ENCODE measurements at regions not wholly inside any gene's neighbourhood (a gene's known extent, or its start where the extent isn't known, plus 50 kb on each side); places are given as distances from the start of the nearest gene placed in this dataset.
"Not testable (repeated sequence)": the region's sequence is repeated elsewhere in the genome, so short reads cannot be mapped to it uniquely, and the experiment has no call there.

GRCh38 chr21:9656455-9656854 is 864.9 kb upstream of the TPTE start:
- H3K9me3 Mint-ChIP-seq; H3K36me3 Mint-ChIP-seq (ENCODE audit: insufficient read depth); H3K4me1 Mint-ChIP-seq (ENCODE audit: low read depth in 2 of 2); H3K4me3 Mint-ChIP-seq; H3K27me3 Mint-ChIP-seq; ATAC-seq (replicated peaks); DNase-seq; H3K27ac Mint-ChIP-seq: not testable (repeated sequence)

GRCh38 chr21:9657779-9658178 is 863.6 kb upstream of the TPTE start:
- H3K27me3 Mint-ChIP-seq; H3K4me3 Mint-ChIP-seq; ATAC-seq (replicated peaks); H3K36me3 Mint-ChIP-seq (ENCODE audit: insufficient read depth); DNase-seq; H3K9me3 Mint-ChIP-seq; H3K27ac Mint-ChIP-seq; H3K4me1 Mint-ChIP-seq (ENCODE audit: low read depth in 2 of 2): not testable (repeated sequence)

GRCh38 chr21:9659877-9660276 is 861.5 kb upstream of the TPTE start:
- not testable (repeated sequence) for H3K4me3 Mint-ChIP-seq; H3K4me1 Mint-ChIP-seq (ENCODE audit: low read depth in 2 of 2); H3K27ac Mint-ChIP-seq; DNase-seq; ATAC-seq (replicated peaks); H3K9me3 Mint-ChIP-seq; H3K36me3 Mint-ChIP-seq (ENCODE audit: insufficient read depth); H3K27me3 Mint-ChIP-seq

- not testable (repeated sequence) for H3K27ac Mint-ChIP-seq; ATAC-seq (replicated peaks); H3K4me3 Mint-ChIP-seq; H3K27me3 Mint-ChIP-seq; H3K4me1 Mint-ChIP-seq (ENCODE audit: low read depth in 2 of 2); DNase-seq; H3K9me3 Mint-ChIP-seq; H3K36me3 Mint-ChIP-seq (ENCODE audit: insufficient read depth)
These were observed 857.3 kb upstream of the TPTE start for GRCh38 chr21:9663914-9664729.

- not testable (repeated sequence) for ATAC-seq (replicated peaks); H3K4me1 Mint-ChIP-seq (ENCODE audit: low read depth in 2 of 2); H3K4me3 Mint-ChIP-seq; DNase-seq; H3K36me3 Mint-ChIP-seq (ENCODE audit: insufficient read depth); H3K9me3 Mint-ChIP-seq; H3K27me3 Mint-ChIP-seq; H3K27ac Mint-ChIP-seq
These were observed 845.6 kb upstream of the TPTE start for GRCh38 chr21:9675811-9676210.

GRCh38 chr21:9679029-9679428 is 842.4 kb upstream of the TPTE start:
- H3K9me3 Mint-ChIP-seq; H3K27me3 Mint-ChIP-seq; DNase-seq; H3K27ac Mint-ChIP-seq; H3K4me1 Mint-ChIP-seq (ENCODE audit: low read depth in 2 of 2); H3K36me3 Mint-ChIP-seq (ENCODE audit: insufficient read depth); H3K4me3 Mint-ChIP-seq; ATAC-seq (replicated peaks): not testable (repeated sequence)

- not testable (repeated sequence) for ATAC-seq (replicated peaks); H3K9me3 Mint-ChIP-seq; H3K4me3 Mint-ChIP-seq; H3K27ac Mint-ChIP-seq; H3K27me3 Mint-ChIP-seq; H3K36me3 Mint-ChIP-seq (ENCODE audit: insufficient read depth); H3K4me1 Mint-ChIP-seq (ENCODE audit: low read depth in 2 of 2); DNase-seq
These were observed 832.4 kb upstream of the TPTE start for GRCh38 chr21:9688945-9689344.

- not testable (repeated sequence) for H3K36me3 Mint-ChIP-seq (ENCODE audit: insufficient read depth); H3K9me3 Mint-ChIP-seq; H3K27me3 Mint-ChIP-seq
These were observed 830.4 kb upstream of the TPTE start for GRCh38 chr21:9690981-9691380.

GRCh38 chr21:9695759-9696158 is 825.6 kb upstream of the TPTE start:
- H3K4me1 Mint-ChIP-seq (ENCODE audit: low read depth in 2 of 2); H3K36me3 Mint-ChIP-seq (ENCODE audit: insufficient read depth); H3K27ac Mint-ChIP-seq; H3K4me3 Mint-ChIP-seq; H3K9me3 Mint-ChIP-seq; ATAC-seq (replicated peaks); H3K27me3 Mint-ChIP-seq; DNase-seq: not testable (repeated sequence)

More at GRCh38 chr21:9690981-9691380, 830.4 kb upstream of the TPTE start:
- DNase-seq; H3K27ac Mint-ChIP-seq; ATAC-seq (replicated peaks); H3K4me3 Mint-ChIP-seq; H3K4me1 Mint-ChIP-seq (ENCODE audit: low read depth in 2 of 2): not testable (repeated sequence)

GRCh38 chr21:9697751-9698150 is 823.6 kb upstream of the TPTE start:
- H3K27ac Mint-ChIP-seq; H3K4me1 Mint-ChIP-seq (ENCODE audit: low read depth in 2 of 2); H3K27me3 Mint-ChIP-seq; H3K36me3 Mint-ChIP-seq (ENCODE audit: insufficient read depth); DNase-seq; ATAC-seq (replicated peaks); H3K4me3 Mint-ChIP-seq; H3K9me3 Mint-ChIP-seq: not testable (repeated sequence)

GRCh38 chr21:9705016-9705415 is 816.4 kb upstream of the TPTE start:
- ATAC-seq (replicated peaks); H3K4me3 Mint-ChIP-seq: not testable (repeated sequence)

GRCh38 chr21:9705455-9705854 is 815.9 kb upstream of the TPTE start:
- not testable (repeated sequence) for H3K9me3 Mint-ChIP-seq; DNase-seq; H3K27me3 Mint-ChIP-seq; H3K4me1 Mint-ChIP-seq (ENCODE audit: low read depth in 2 of 2); H3K4me3 Mint-ChIP-seq; H3K36me3 Mint-ChIP-seq (ENCODE audit: insufficient read depth); H3K27ac Mint-ChIP-seq; ATAC-seq (replicated peaks)

More at GRCh38 chr21:9705016-9705415, 816.4 kb upstream of the TPTE start:
- not testable (repeated sequence) for H3K27me3 Mint-ChIP-seq; H3K27ac Mint-ChIP-seq; H3K9me3 Mint-ChIP-seq; DNase-seq; H3K36me3 Mint-ChIP-seq (ENCODE audit: insufficient read depth); H3K4me1 Mint-ChIP-seq (ENCODE audit: low read depth in 2 of 2)

- H3K36me3 Mint-ChIP-seq (ENCODE audit: insufficient read depth); DNase-seq; H3K4me3 Mint-ChIP-seq; H3K4me1 Mint-ChIP-seq (ENCODE audit: low read depth in 2 of 2); H3K27me3 Mint-ChIP-seq; H3K27ac Mint-ChIP-seq; ATAC-seq (replicated peaks): not testable (repeated sequence)
- H3K9me3 Mint-ChIP-seq = peaks cover 1 to 22% of the 10 kb centered on the region in 2 donors
These were observed 796.8 kb upstream of the TPTE start for GRCh38 chr21:9724542-9724941.

GRCh38 chr21:9727187-9727586 is 794.2 kb upstream of the TPTE start:
- H3K27me3 Mint-ChIP-seq; H3K4me1 Mint-ChIP-seq (ENCODE audit: low read depth in 2 of 2); H3K4me3 Mint-ChIP-seq; H3K27ac Mint-ChIP-seq; H3K36me3 Mint-ChIP-seq (ENCODE audit: insufficient read depth); ATAC-seq (replicated peaks); DNase-seq: not testable (repeated sequence)
- peaks cover 1 to 22% of the 10 kb centered on the region in 2 donors for H3K9me3 Mint-ChIP-seq

Data from effector memory CD8-positive, alpha-beta T cell (primary cell).